ENCODE measurements at regions not wholly inside any gene's neighbourhood (a gene's known extent, or its start where the extent isn't known, plus 50 kb on each side); places are given as distances from the start of the nearest gene placed in this dataset.

GRCh38 chr6:101079696-101080270 is 198.7 kb upstream of the ASCC3 start:
- no peak for TF ChIP-seq CTCF (IDR thresholded peaks at IDR 0.05)
- no peak for TF ChIP-seq EP300 (IDR thresholded peaks at IDR 0.05)
- TF ChIP-seq POLR2AphosphoS5 (IDR thresholded peaks at IDR 0.05) = no peak
- TF ChIP-seq POLR2A (IDR thresholded peaks at IDR 0.05) = no peak
- intact Hi-C loops (cut with DNase I) = no loop called here
- 95 to 98% methylated on average over 1 of the region's 1 CpG for WGBS, 2 donors

GRCh38 chr6:101080597-101080996 is 199.5 kb upstream of the ASCC3 start:
- H3K27me3 ChIP-seq = no peaks in the 10 kb centered on the region
- no peak for DNase-seq
- WGBS, 2 donors = 78 to 84% methylated on average over 2 of the region's 2 CpGs
- TF ChIP-seq CTCF (IDR thresholded peaks at IDR 0.05) (no peak), EP300 (IDR thresholded peaks at IDR 0.05) (no peak), POLR2AphosphoS5 (IDR thresholded peaks at IDR 0.05) (no peak), POLR2A (IDR thresholded peaks at IDR 0.05) (no peak)
- peaks cover 0 to 8% (median 1%) of the 10 kb centered on the region in 4 donors for H3K4me1 ChIP-seq
- H3K9me3 ChIP-seq = no peaks in the 10 kb centered on the region
- no peak overlapping the region for H3K27ac ChIP-seq
- no peaks in the 10 kb centered on the region for H3K36me3 ChIP-seq
- no peak overlapping the region for H3K4me3 ChIP-seq
- intact Hi-C loops (cut with DNase I) = no loop called here

More at GRCh38 chr6:101079696-101080270, 198.7 kb upstream of the ASCC3 start:
- Histone ChIP-seq H3K36me3 (no peaks in the 10 kb centered on the region), H3K27me3 (no peaks in the 10 kb centered on the region), H3K27ac (no peak overlapping the region), H3K4me1 (peaks cover 0 to 8% (median 1%) of the 10 kb centered on the region in 4 donors), H3K9me3 (no peaks in the 10 kb centered on the region), H3K4me3 (no peak overlapping the region)
- no peak for DNase-seq

- intact Hi-C loops (cut with DNase I) = no loop called here
These were observed 202.5 kb upstream of the ASCC3 start for GRCh38 chr6:101083533-101084175.

GRCh38 chr6:101085327-101085726 is 204.2 kb upstream of the ASCC3 start:
- no peaks in the 10 kb centered on the region for H3K36me3 ChIP-seq
- DNase-seq = no peak
- H3K27ac ChIP-seq = no peak overlapping the region
- intact Hi-C loops (cut with DNase I) = no loop called here
- WGBS, 2 donors = 25 to 57% methylated on average over 3 of the region's 3 CpGs
- H3K4me1 ChIP-seq = peaks cover 0 to 4% (median 0%) of the 10 kb centered on the region in 4 donors
- H3K27me3 ChIP-seq = no peaks in the 10 kb centered on the region
- TF ChIP-seq POLR2A (IDR thresholded peaks at IDR 0.05) (no peak), CTCF (IDR thresholded peaks at IDR 0.05) (no peak), POLR2AphosphoS5 (IDR thresholded peaks at IDR 0.05) (no peak), EP300 (IDR thresholded peaks at IDR 0.05) (no peak)
- no peak overlapping the region for H3K4me3 ChIP-seq
- no peaks in the 10 kb centered on the region for H3K9me3 ChIP-seq

More at GRCh38 chr6:101083533-101084175, 202.5 kb upstream of the ASCC3 start:
- Histone ChIP-seq H3K4me3 (no peak overlapping the region), H3K27me3 (no peaks in the 10 kb centered on the region), H3K27ac (no peak overlapping the region), H3K36me3 (no peaks in the 10 kb centered on the region), H3K9me3 (no peaks in the 10 kb centered on the region), H3K4me1 (peaks cover 0 to 8% (median 1%) of the 10 kb centered on the region in 4 donors)
- no peak for DNase-seq
- TF ChIP-seq POLR2A (IDR thresholded peaks at IDR 0.05) (no peak), EP300 (IDR thresholded peaks at IDR 0.05) (no peak), CTCF (IDR thresholded peaks at IDR 0.05) (no peak), POLR2AphosphoS5 (IDR thresholded peaks at IDR 0.05) (no peak)
- 12 to 26% methylated on average over 3 of the region's 3 CpGs for WGBS, 2 donors
